ENCODE measurements at regions not wholly inside any gene's neighbourhood (a gene's known extent, or its start where the extent isn't known, plus 50 kb on each side); places are given as distances from the start of the nearest gene placed in this dataset.

GRCh38 chr4:11722223-11722622 is 293.5 kb upstream of the HS3ST1 start:
- no peaks in the 10 kb centered on the region for H3K9me3 ChIP-seq (replicated peaks; ENCODE audit: control insufficient read depth, insufficient read depth, low read depth, low read length)
- 2% methylated on average over 4 of the region's 4 CpGs for WGBS (ENCODE audit: insufficient coverage, low coverage, missing lambda C conversion rate)
- no peak overlapping the region for H3K4me3 ChIP-seq
- no peak for DNase-seq (ENCODE audit: extremely low read depth in 1 of 4, low spot score in 3 of 4)
- no peak for TF ChIP-seq ATF6 (CRISPR knock-in tag; IDR thresholded peaks at IDR 0.05)
- TF ChIP-seq NFYB (IDR thresholded peaks at IDR 0.05; ENCODE audit: extremely low read depth, insufficient read length) = no peak
- TF ChIP-seq RBM25 (IDR thresholded peaks at IDR 0.05; ENCODE audit: low read depth, low read length, severe bottlenecking) = no peak
- no peak for TF ChIP-seq MIER1 (IDR thresholded peaks at IDR 0.05; ENCODE audit: low read depth)
- TF ChIP-seq BCOR (IDR thresholded peaks at IDR 0.05) = no peak
- no peak for TF ChIP-seq EP400 (IDR thresholded peaks at IDR 0.05)
- TF ChIP-seq, protein P1, sequence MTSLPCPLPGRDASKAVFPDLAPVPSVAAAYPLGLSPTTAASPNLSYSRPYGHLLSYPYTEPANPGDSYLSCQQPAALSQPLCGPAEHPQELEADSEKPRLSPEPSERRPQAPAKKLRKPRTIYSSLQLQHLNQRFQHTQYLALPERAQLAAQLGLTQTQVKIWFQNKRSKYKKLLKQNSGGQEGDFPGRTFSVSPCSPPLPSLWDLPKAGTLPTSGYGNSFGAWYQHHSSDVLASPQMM (CRISPR knock-in tag; IDR thresholded peaks at IDR 0.05) = no peak
- no peak for TF ChIP-seq ZNF586 (CRISPR knock-in tag; conservative IDR thresholded peaks at IDR 0.05)
- H3K4me2 ChIP-seq (ENCODE audit: insufficient read depth, low read length) = no peak overlapping the region
- intact Hi-C loops (cut with micrococcal nuclease) = no loop called here
- H4K20me1 ChIP-seq (replicated peaks; ENCODE audit: control insufficient read depth, insufficient read depth, low read length) = no peaks in the 10 kb centered on the region
- FAIRE-seq = no peak
- no peak overlapping the region for H3K9ac ChIP-seq (ENCODE audit: insufficient read depth in 1 of 2, low read depth in 2 of 2, low read length in 2 of 2)
- H3K27ac ChIP-seq (ENCODE audit: extremely low read depth, low read depth, low read length) = no peak overlapping the region
- no peaks in the 10 kb centered on the region for H3K4me1 ChIP-seq (replicated peaks in 1 of 2; ENCODE audit: control insufficient read depth in 2 of 2, insufficient read depth in 2 of 2, low read length in 2 of 2)
- no TSS peak for BruUV-seq (replicated peaks)
- H3K79me2 ChIP-seq (ENCODE audit: control insufficient read depth, insufficient read depth, low read length) = no peaks in the 10 kb centered on the region
- ChIA-PET CTCF (ENCODE audit: low intra/inter-chr PET ratio) (no interaction called here), POLR2A (no interaction called here)
- no peaks in the 10 kb centered on the region for H3K27me3 ChIP-seq (ENCODE audit: control insufficient read depth in 2 of 2, insufficient read depth in 2 of 2, low read length in 2 of 2)
- H2AFZ ChIP-seq (ENCODE audit: low read depth, low read length) = no peak overlapping the region
- H3K9me1 ChIP-seq (ENCODE audit: control insufficient read depth, insufficient read depth, low read length) = no peaks in the 10 kb centered on the region
- no peak for ATAC-seq
- no peaks in the 10 kb centered on the region for H3K36me3 ChIP-seq (ENCODE audit: control insufficient read depth, insufficient read depth, low read length)
- in situ Hi-C loops (cut with MboI) = no loop called here

All from K562 (cell line).